ENCODE measurements at regions not wholly inside any gene's neighbourhood (a gene's known extent, or its start where the extent isn't known, plus 50 kb on each side); places are given as distances from the start of the nearest gene placed in this dataset.

DNA sequence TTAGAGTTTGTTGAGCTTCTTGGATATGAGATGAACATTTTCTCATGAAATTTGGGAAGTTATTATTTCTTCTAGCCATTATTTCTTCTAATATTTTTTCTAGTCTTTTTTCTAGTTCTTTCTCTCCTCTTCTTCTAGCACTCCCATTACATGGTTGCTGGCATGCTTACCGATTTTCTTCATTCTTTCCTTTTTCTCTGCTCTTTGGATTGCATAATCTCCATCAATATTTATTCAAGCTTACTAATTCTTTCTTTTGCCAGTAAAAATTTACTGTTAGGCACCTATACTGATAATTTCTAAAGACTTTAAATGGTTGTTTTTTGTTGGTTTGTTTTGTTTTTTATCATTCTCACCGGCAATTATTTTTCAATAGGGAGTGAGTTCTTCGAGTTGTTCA is 114.8 kb upstream of the RASEF start:
- Histone ChIP-seq H3K4me1 (ENCODE audit: control insufficient read depth in 1 of 2, insufficient read depth in 2 of 2, low read length in 2 of 2) (no peaks in the 10 kb centered on the region), H3K36me3 (ENCODE audit: control insufficient read depth in 1 of 2, insufficient read depth in 2 of 2, low read length in 2 of 2) (no peaks in the 10 kb centered on the region), H3K27me3 (ENCODE audit: insufficient read depth, low read length) (no peaks in the 10 kb centered on the region), H3K27ac (ENCODE audit: low read depth, low read length) (no peak overlapping the region), H2AFZ (ENCODE audit: low read depth, low read length, poor library complexity, severe bottlenecking) (no peak overlapping the region), H4K20me1 (ENCODE audit: insufficient read depth) (no peaks in the 10 kb centered on the region; the same call in 1 of the 2 replicates), H3K9ac (ENCODE audit: low read length) (no peak overlapping the region), H3K79me2 (ENCODE audit: insufficient read depth, low read length) (no peaks in the 10 kb centered on the region), H3K9me3 (ENCODE audit: control insufficient read depth in 1 of 2, insufficient read depth in 1 of 2, low read depth in 1 of 2, low read length in 2 of 2) (no peaks in the 10 kb centered on the region; a peak in 1 of 4 replicates), H3K4me3 (replicated peaks in 1 of 2; ENCODE audit: low read depth in 1 of 2, low read length in 2 of 2) (no peak overlapping the region), H3K4me2 (ENCODE audit: low read length) (no peak overlapping the region), H3K9me2 (ENCODE audit: insufficient read depth) (no peaks in the 10 kb centered on the region)
- no TSS peak for BruUV-seq (replicated peaks)
- ATAC-seq (no peak), DNase-seq (ENCODE audit: low read depth, low spot score) (no peak)
- ChIA-PET POLR2A (no interaction called here), CTCF (no interaction called here), RAD21 (ENCODE audit: low non-redundant PET in 1 of 2, low total read pairs in 2 of 2, uncharacterized antibody in 2 of 2, unreplicated experiment in 2 of 2) (no interaction called here)
- TF ChIP-seq ZFX (IDR thresholded peaks at IDR 0.05) = no peak
- TF ChIP-seq RAD21 (IDR thresholded peaks at IDR 0.05; ENCODE audit: low read depth) = no peak
- TF ChIP-seq EZH2 (IDR thresholded peaks at IDR 0.05) = no peak
- TF ChIP-seq SIN3A (IDR thresholded peaks at IDR 0.05; ENCODE audit: low read depth) = no peak
- no peak for TF ChIP-seq ELF1 (IDR thresholded peaks at IDR 0.05; ENCODE audit: borderline replicate concordance, low read depth)
- TF ChIP-seq CBX3 (IDR thresholded peaks at IDR 0.05; ENCODE audit: low read depth) = no peak
- TF ChIP-seq, protein P1, sequence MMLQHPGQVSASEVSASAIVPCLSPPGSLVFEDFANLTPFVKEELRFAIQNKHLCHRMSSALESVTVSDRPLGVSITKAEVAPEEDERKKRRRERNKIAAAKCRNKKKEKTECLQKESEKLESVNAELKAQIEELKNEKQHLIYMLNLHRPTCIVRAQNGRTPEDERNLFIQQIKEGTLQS (IDR thresholded peaks at IDR 0.05) = no peak
- TF ChIP-seq, protein P2, sequence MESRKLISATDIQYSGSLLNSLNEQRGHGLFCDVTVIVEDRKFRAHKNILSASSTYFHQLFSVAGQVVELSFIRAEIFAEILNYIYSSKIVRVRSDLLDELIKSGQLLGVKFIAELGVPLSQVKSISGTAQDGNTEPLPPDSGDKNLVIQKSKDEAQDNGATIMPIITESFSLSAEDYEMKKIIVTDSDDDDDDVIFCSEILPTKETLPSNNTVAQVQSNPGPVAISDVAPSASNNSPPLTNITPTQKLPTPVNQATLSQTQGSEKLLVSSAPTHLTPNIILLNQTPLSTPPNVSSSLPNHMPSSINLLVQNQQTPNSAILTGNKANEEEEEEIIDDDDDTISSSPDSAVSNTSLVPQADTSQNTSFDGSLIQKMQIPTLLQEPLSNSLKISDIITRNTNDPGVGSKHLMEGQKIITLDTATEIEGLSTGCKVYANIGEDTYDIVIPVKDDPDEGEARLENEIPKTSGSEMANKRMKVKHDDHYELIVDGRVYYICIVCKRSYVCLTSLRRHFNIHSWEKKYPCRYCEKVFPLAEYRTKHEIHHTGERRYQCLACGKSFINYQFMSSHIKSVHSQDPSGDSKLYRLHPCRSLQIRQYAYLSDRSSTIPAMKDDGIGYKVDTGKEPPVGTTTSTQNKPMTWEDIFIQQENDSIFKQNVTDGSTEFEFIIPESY (IDR thresholded peaks at IDR 0.05; ENCODE audit: extremely low read depth, insufficient replicate concordance, low read length) = no peak
- no peak for TF ChIP-seq POLR2A (IDR thresholded peaks at IDR 0.05; ENCODE audit: borderline replicate concordance, extremely low read depth, insufficient read depth, insufficient read length)
- no peak for TF ChIP-seq YY1 (IDR thresholded peaks at IDR 0.05; ENCODE audit: extremely low read depth, insufficient replicate concordance, low read depth, low read length)
- TF ChIP-seq FOSL1 (IDR thresholded peaks at IDR 0.05; ENCODE audit: low read depth) = no peak
- TF ChIP-seq, protein P3, sequence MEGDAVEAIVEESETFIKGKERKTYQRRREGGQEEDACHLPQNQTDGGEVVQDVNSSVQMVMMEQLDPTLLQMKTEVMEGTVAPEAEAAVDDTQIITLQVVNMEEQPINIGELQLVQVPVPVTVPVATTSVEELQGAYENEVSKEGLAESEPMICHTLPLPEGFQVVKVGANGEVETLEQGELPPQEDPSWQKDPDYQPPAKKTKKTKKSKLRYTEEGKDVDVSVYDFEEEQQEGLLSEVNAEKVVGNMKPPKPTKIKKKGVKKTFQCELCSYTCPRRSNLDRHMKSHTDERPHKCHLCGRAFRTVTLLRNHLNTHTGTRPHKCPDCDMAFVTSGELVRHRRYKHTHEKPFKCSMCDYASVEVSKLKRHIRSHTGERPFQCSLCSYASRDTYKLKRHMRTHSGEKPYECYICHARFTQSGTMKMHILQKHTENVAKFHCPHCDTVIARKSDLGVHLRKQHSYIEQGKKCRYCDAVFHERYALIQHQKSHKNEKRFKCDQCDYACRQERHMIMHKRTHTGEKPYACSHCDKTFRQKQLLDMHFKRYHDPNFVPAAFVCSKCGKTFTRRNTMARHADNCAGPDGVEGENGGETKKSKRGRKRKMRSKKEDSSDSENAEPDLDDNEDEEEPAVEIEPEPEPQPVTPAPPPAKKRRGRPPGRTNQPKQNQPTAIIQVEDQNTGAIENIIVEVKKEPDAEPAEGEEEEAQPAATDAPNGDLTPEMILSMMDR (IDR thresholded peaks at IDR 0.05 in 2 of 3, conservative IDR thresholded peaks at IDR 0.05 in 1 of 3; ENCODE audit: borderline replicate concordance in 1 of 3, insufficient read depth in 1 of 3, low read depth in 2 of 3, low read length in 2 of 3) = no peak
- TF ChIP-seq ZNF274 (IDR thresholded peaks at IDR 0.05; ENCODE audit: low read depth, low read length) = no peak
- TF ChIP-seq, protein P4, sequence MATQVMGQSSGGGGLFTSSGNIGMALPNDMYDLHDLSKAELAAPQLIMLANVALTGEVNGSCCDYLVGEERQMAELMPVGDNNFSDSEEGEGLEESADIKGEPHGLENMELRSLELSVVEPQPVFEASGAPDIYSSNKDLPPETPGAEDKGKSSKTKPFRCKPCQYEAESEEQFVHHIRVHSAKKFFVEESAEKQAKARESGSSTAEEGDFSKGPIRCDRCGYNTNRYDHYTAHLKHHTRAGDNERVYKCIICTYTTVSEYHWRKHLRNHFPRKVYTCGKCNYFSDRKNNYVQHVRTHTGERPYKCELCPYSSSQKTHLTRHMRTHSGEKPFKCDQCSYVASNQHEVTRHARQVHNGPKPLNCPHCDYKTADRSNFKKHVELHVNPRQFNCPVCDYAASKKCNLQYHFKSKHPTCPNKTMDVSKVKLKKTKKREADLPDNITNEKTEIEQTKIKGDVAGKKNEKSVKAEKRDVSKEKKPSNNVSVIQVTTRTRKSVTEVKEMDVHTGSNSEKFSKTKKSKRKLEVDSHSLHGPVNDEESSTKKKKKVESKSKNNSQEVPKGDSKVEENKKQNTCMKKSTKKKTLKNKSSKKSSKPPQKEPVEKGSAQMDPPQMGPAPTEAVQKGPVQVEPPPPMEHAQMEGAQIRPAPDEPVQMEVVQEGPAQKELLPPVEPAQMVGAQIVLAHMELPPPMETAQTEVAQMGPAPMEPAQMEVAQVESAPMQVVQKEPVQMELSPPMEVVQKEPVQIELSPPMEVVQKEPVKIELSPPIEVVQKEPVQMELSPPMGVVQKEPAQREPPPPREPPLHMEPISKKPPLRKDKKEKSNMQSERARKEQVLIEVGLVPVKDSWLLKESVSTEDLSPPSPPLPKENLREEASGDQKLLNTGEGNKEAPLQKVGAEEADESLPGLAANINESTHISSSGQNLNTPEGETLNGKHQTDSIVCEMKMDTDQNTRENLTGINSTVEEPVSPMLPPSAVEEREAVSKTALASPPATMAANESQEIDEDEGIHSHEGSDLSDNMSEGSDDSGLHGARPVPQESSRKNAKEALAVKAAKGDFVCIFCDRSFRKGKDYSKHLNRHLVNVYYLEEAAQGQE (IDR thresholded peaks at IDR 0.05; ENCODE audit: low read depth) = no peak
- TF ChIP-seq JUND (IDR thresholded peaks at IDR 0.05) = no peak
- TF ChIP-seq POLR2AphosphoS5 (IDR thresholded peaks at IDR 0.05; ENCODE audit: low read depth, low read length) = no peak
- TF ChIP-seq TCF7L2 (IDR thresholded peaks at IDR 0.05; ENCODE audit: borderline replicate concordance, extremely low read depth, insufficient read depth, insufficient read length) = no peak
- TF ChIP-seq, protein P5, sequence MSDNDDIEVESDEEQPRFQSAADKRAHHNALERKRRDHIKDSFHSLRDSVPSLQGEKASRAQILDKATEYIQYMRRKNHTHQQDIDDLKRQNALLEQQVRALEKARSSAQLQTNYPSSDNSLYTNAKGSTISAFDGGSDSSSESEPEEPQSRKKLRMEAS (IDR thresholded peaks at IDR 0.05) = no peak
- TF ChIP-seq EZH2phosphoT487 (IDR thresholded peaks at IDR 0.05; ENCODE audit: borderline replicate concordance) = no peak
- intact Hi-C loops (cut with micrococcal nuclease) = no loop called here

All from HCT116 (cell line).